ENCODE measurements at regions not wholly inside any gene's neighbourhood (a gene's known extent, or its start where the extent isn't known, plus 50 kb on each side); places are given as distances from the start of the nearest gene placed in this dataset.

DNA sequence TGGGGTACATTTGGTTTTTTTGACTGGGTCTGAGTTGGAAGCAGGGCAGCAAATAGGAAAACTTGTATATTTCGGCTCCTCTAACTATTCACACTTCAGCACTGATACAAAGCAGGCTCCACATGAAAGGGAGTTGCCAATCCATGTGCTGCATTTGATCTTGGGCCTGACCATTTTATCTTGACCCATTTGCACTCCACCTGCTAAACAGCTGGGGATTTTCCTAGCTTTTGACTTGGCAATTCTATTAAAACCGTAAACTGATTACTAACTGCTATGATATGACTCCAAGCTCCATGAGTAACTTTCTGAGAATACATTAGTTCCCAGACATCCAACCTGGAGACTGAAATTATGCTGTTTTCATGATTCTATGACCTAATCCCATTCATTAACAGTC is 797.1 kb downstream of the BCL11B start:
- TF ChIP-seq, protein P1, sequence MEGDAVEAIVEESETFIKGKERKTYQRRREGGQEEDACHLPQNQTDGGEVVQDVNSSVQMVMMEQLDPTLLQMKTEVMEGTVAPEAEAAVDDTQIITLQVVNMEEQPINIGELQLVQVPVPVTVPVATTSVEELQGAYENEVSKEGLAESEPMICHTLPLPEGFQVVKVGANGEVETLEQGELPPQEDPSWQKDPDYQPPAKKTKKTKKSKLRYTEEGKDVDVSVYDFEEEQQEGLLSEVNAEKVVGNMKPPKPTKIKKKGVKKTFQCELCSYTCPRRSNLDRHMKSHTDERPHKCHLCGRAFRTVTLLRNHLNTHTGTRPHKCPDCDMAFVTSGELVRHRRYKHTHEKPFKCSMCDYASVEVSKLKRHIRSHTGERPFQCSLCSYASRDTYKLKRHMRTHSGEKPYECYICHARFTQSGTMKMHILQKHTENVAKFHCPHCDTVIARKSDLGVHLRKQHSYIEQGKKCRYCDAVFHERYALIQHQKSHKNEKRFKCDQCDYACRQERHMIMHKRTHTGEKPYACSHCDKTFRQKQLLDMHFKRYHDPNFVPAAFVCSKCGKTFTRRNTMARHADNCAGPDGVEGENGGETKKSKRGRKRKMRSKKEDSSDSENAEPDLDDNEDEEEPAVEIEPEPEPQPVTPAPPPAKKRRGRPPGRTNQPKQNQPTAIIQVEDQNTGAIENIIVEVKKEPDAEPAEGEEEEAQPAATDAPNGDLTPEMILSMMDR (IDR thresholded peaks at IDR 0.05), result no peak
- no peak for TF ChIP-seq POLR2A (IDR thresholded peaks at IDR 0.05)
- no peak for TF ChIP-seq EP300 (IDR thresholded peaks at IDR 0.05)

Measured in suprapubic skin (tissue), 3 donors.